ENCODE measurements at regions not wholly inside any gene's neighbourhood (a gene's known extent, or its start where the extent isn't known, plus 50 kb on each side); places are given as distances from the start of the nearest gene placed in this dataset.
"Not testable (repeated sequence)": the region's sequence is repeated elsewhere in the genome, so short reads cannot be mapped to it uniquely, and the experiment has no call there.

DNA sequence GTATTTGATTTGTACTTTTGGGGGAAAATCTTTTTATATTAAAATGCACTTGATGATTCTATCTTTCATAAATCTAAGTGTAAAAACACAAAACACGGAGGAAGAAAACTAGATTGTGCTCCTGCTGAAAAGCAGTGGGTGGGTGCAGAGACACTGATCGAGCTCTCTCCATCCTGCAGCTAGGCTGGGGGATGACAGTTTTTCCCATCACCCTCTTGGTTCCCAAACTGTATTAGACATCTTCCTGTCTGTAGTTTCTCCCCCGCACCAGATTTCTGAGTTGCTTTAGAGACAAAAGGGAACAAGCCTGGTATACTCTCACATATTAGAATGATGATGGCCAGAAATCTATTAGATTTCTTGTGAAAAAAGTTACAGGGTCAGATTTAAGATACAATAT is 99.6 kb downstream of the FAM114A2 start:
- no peak overlapping the region for H3K27ac ChIP-seq
- ATAC-seq: no peak
- no peaks in the 10 kb centered on the region for H3K27me3 ChIP-seq
- in situ Hi-C loops (cut with MboI; ENCODE audit: low sequenced_read_pairs in 4 of 4) (no loop called here), intact Hi-C loops (cut with DNase I; ENCODE audit: low total_unique reads) (no loop called here)
- H3K4me3 ChIP-seq: no peak overlapping the region
- no peaks in the 10 kb centered on the region for H3K4me1 ChIP-seq
- DNase-seq: no peak
- H3K36me3 ChIP-seq: no peaks in the 10 kb centered on the region
- TF ChIP-seq, protein P1, sequence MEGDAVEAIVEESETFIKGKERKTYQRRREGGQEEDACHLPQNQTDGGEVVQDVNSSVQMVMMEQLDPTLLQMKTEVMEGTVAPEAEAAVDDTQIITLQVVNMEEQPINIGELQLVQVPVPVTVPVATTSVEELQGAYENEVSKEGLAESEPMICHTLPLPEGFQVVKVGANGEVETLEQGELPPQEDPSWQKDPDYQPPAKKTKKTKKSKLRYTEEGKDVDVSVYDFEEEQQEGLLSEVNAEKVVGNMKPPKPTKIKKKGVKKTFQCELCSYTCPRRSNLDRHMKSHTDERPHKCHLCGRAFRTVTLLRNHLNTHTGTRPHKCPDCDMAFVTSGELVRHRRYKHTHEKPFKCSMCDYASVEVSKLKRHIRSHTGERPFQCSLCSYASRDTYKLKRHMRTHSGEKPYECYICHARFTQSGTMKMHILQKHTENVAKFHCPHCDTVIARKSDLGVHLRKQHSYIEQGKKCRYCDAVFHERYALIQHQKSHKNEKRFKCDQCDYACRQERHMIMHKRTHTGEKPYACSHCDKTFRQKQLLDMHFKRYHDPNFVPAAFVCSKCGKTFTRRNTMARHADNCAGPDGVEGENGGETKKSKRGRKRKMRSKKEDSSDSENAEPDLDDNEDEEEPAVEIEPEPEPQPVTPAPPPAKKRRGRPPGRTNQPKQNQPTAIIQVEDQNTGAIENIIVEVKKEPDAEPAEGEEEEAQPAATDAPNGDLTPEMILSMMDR (IDR thresholded peaks at IDR 0.05 in 4 of 5, conservative IDR thresholded peaks at IDR 0.05 in 1 of 5): no peak
- TF ChIP-seq POLR2A (IDR thresholded peaks at IDR 0.05): no peak
- peaks cover 0 to 8% (median 0%) of the 10 kb centered on the region in 3 donors for H3K9me3 ChIP-seq

DNA sequence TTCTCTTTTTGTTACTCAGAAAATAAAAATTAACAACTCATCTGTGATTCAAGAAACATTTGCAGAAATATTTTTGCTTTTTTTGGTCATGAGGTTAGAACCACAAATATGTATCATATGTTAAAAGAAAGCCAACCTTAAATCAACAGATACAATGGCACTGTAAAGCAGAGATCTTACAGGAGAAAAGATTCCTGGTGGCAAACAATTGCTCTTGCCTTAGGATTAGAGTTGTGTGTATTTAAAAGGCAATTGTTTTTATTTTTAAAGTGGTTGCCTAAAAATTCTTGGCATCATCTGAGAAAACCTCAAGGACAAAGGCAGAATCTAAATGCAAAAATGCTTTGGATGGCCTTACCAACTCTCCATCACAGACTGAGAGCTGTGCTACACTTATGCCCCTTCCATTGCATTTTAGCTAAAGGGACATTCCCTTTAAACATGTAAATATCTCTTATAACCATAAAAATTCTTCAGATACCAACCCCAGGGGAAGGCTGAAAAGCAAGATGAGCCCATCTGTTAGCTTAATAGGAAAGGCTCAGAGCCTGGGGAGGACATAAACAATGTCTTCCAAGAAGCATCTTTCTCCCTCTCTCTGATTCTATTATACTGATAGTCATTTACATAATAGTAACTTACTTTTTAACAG is 100.4 kb downstream of the FAM114A2 start:
- no peak for DNase-seq
- H3K9me3 ChIP-seq: peaks cover 0 to 8% (median 0%) of the 10 kb centered on the region in 3 donors
- intact Hi-C loops (cut with DNase I; ENCODE audit: low total_unique reads): no loop called here

DNA sequence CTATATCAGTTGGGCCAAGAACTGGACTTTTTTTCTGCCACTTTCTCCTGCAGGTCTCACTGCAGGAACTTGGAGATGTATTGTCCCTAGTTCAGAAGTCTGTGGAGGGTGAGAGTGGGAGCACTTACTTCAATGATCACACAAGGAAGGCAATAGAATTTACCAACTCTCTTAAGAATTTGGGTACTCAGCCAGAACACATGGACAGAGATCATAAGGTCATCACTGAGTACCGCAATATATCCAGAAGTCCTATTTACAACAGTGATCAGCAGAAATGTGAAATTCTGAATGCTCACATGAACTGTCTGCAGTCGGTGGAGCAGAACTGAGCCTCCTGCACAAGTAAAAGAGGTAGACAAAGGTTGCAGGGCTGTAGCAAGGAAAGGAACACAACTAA is 101.0 kb downstream of the FAM114A2 start:
- H3K36me3 ChIP-seq: no peaks in the 10 kb centered on the region
- no peak overlapping the region for H3K27ac ChIP-seq
- no peaks in the 10 kb centered on the region for H3K27me3 ChIP-seq
- intact Hi-C loops (cut with DNase I; ENCODE audit: low total_unique reads) (no loop called here), in situ Hi-C loops (cut with MboI; ENCODE audit: low sequenced_read_pairs in 4 of 4) (no loop called here)
- DNase-seq (no peak), ATAC-seq (no peak)
- TF ChIP-seq, protein P1 (IDR thresholded peaks at IDR 0.05 in 4 of 5, conservative IDR thresholded peaks at IDR 0.05 in 1 of 5): no peak
- TF ChIP-seq POLR2A (IDR thresholded peaks at IDR 0.05): no peak
- H3K4me1 ChIP-seq: no peaks in the 10 kb centered on the region
- H3K9me3 ChIP-seq: peaks cover 0 to 8% (median 0%) of the 10 kb centered on the region in 3 donors
- no peak overlapping the region for H3K4me3 ChIP-seq

More for the DNA sequence above, 100.4 kb downstream of the FAM114A2 start:
- Histone ChIP-seq H3K27me3 (no peaks in the 10 kb centered on the region), H3K36me3 (no peaks in the 10 kb centered on the region), H3K27ac (no peak overlapping the region), H3K4me1 (no peaks in the 10 kb centered on the region), H3K4me3 (no peak overlapping the region)
- in situ Hi-C loops (cut with MboI; ENCODE audit: low sequenced_read_pairs in 4 of 4): no loop called here
- TF ChIP-seq, protein P1 (IDR thresholded peaks at IDR 0.05 in 4 of 5, conservative IDR thresholded peaks at IDR 0.05 in 1 of 5): no peak
- TF ChIP-seq POLR2A (IDR thresholded peaks at IDR 0.05): no peak
- ATAC-seq: no peak

DNA sequence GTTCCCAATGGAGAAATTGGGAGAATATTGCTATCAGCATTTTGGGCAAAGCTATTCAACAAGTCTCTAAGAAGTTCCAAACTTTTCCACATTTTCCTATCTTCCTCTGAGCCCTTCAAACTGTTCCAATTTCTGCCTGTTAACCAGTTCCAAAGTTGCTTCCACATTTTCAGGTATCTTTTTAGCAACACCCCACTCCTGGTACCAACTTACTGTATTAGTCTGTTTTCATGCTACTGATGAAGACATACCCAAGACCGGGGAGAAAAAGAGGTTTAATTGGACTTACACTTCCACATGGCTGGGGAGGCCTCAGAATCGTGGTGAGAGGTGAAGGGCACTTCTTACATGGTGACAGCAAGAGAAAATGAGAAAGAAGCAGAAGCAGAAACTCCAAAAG is 103.6 kb downstream of the FAM114A2 start:
- H3K4me3 ChIP-seq; ATAC-seq; intact Hi-C loops (cut with DNase I; ENCODE audit: low total_unique reads); in situ Hi-C loops (cut with MboI; ENCODE audit: low sequenced_read_pairs in 4 of 4); H3K9me3 ChIP-seq; H3K4me1 ChIP-seq; H3K27me3 ChIP-seq; DNase-seq; H3K27ac ChIP-seq; H3K36me3 ChIP-seq: not testable (repeated sequence)

DNA sequence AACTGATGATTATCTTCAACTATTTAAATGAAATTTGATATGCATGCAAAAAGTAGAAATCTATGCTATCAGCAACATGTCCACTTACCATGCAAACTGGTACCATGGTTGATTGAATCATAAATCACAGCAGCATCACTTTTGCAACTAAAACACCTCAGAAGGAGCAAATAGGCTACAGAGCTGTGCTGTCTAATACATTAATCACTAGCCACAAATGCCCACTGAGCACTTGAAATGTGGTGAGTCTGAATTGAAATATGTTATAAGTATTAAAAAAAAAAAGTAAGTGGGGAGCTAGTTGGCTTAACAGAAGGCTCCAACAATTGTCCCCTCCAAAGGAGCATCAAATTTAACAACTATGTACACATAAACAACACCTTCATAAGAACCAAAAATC is 112.5 kb downstream of the FAM114A2 start:
- intact Hi-C loops (cut with DNase I; ENCODE audit: low total_unique reads) (no loop called here), in situ Hi-C loops (cut with MboI; ENCODE audit: low sequenced_read_pairs in 4 of 4) (no loop called here)
- Histone ChIP-seq H3K4me3 (no peak overlapping the region), H3K4me1 (no peaks in the 10 kb centered on the region), H3K27me3 (no peaks in the 10 kb centered on the region), H3K36me3 (no peaks in the 10 kb centered on the region), H3K9me3 (no peaks in the 10 kb centered on the region), H3K27ac (no peak overlapping the region)
- TF ChIP-seq, protein P1 (IDR thresholded peaks at IDR 0.05 in 4 of 5, conservative IDR thresholded peaks at IDR 0.05 in 1 of 5): no peak
- TF ChIP-seq POLR2A (IDR thresholded peaks at IDR 0.05): no peak
- ATAC-seq: no peak
- DNase-seq: no peak
